Progenitor cell of endocrine pancreas (in vitro differentiated cells): ENCODE measurements at regions not wholly inside any gene's neighbourhood (a gene's known extent, or its start where the extent isn't known, plus 50 kb on each side); places are given as distances from the start of the nearest gene placed in this dataset.
"Not testable (repeated sequence)": the region's sequence is repeated elsewhere in the genome, so short reads cannot be mapped to it uniquely, and the experiment has no call there.

Experiments used
- DNase-seq: peaks from one replicate; pipeline ENCODE4 v3.0.0; 2021; ENCODE audit warnings: low spot score; ENCODE audit not compliant: unreplicated experiment
- H3K27ac Mint-ChIP-seq: 2 replicates; pipeline ENCODE4 v1.8.0; 2021; ENCODE audit warnings: mild to moderate bottlenecking, moderate library complexity, mixed read lengths
- H3K27me3 Mint-ChIP-seq: 2 replicates; pipeline ENCODE4 v1.8.0; 2021; ENCODE audit warnings: mixed read lengths
- H3K36me3 Mint-ChIP-seq: 2 replicates; pipeline ENCODE4 v1.8.0; 2022; ENCODE audit warnings: mixed read lengths; ENCODE audit not compliant: insufficient read depth
- H3K4me1 Mint-ChIP-seq: 2 replicates; pipeline ENCODE4 v1.8.0; 2021; ENCODE audit warnings: low read depth, mixed read lengths
- H3K4me3 Mint-ChIP-seq: 2 replicates; pipeline ENCODE4 v1.8.0; 2021; ENCODE audit warnings: low read depth, mild to moderate bottlenecking, moderate library complexity, mixed read lengths
- H3K9me3 Mint-ChIP-seq: 2 replicates; pipeline ENCODE4 v1.8.0; 2021; ENCODE audit warnings: low read depth, mixed read lengths
- CTCF ChIP-seq: fragments of 200-600 bp; sonication (generic); IDR thresholded peaks from one replicate; pipeline ENCODE4 v1.5.0; 2021; ENCODE audit warnings: antibody characterized with exemption, mild to moderate bottlenecking; ENCODE audit not compliant: unreplicated experiment

GRCh38 chr2:4098137-4098536, 394.8 kb downstream of the DCDC2C start:
- H3K9me3 Mint-ChIP-seq: peaks cover 8% of the 10 kb centered on the region
- peaks cover 13% of the 10 kb centered on the region for H3K4me1 Mint-ChIP-seq
- TF ChIP-seq CTCF: no peak
- no peaks in the 10 kb centered on the region for H3K27me3 Mint-ChIP-seq
- H3K36me3 Mint-ChIP-seq: no peaks in the 10 kb centered on the region
- no peak overlapping the region for H3K27ac Mint-ChIP-seq
- no peak for DNase-seq
- H3K4me3 Mint-ChIP-seq: no peak overlapping the region

DNA sequence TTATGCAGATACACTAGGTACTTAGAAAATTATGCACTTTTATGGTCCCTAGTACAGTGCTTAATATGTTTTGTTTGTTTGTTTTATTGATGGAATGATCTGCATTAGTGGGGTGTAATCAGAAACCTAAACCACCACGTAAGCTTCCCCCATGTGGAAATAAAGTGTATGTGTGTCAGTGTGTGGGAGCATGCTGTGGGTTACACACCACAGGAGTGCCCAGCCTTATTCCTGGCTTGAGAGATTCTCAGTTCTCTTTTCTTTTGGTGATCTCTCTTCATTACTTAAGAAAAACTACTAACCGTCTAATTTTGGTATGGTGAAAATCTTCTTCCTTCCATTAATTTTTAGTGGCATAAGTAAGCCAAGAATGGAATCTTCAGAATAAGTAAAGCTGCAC, 398.6 kb downstream of the DCDC2C start:
- Mint-ChIP-seq H3K36me3 (no peaks in the 10 kb centered on the region), H3K9me3 (peaks cover 9% of the 10 kb centered on the region), H3K4me3 (no peak overlapping the region), H3K4me1 (peaks cover 2% of the 10 kb centered on the region), H3K27me3 (no peaks in the 10 kb centered on the region), H3K27ac (no peak overlapping the region)
- TF ChIP-seq CTCF: no peak
- DNase-seq: no peak

DNA sequence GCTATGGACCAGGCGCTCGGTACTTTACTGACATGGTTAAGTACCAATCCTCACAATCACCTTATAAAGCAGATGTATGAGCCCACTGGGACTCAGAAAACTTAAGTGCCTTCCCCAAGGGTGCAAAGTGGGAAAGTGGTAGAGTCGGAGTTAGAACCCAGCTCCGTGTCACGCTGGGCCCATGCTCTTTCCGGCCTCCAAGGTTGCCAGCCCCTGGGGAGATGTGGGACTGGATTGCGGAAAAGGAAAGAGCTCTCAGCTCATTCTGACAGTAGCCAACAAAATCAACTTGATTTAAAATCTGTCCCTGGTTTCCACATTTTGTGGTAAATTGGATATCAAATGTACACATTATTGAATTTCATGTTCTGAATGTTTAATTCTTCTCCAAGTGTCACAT, 403.8 kb downstream of the DCDC2C start:
- TF ChIP-seq CTCF: no peak
- Mint-ChIP-seq H3K9me3 (peaks cover 4% of the 10 kb centered on the region), H3K27me3 (no peaks in the 10 kb centered on the region), H3K27ac (no peak overlapping the region), H3K4me1 (peaks cover 2% of the 10 kb centered on the region), H3K36me3 (no peaks in the 10 kb centered on the region), H3K4me3 (no peak overlapping the region)
- DNase-seq: no peak

DNA sequence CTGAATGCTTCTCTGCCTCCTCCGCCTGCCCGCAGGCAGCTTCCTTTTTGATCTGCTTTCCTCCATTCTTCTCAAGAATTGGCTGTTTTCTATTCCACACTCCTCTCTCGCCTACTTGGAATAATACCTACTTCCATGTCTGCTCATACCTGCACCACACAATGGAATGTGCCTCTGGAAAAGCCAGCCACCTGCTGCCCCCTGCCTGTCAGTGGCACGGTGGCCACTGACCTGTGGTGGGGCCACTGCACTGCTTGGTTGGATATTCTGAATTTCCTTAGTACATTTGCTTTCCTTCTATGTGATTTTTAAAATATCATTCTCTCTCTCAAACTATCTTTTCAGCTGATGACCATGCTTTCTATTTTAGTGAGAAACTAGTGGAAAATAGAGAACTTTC, 406.9 kb downstream of the DCDC2C start:
- Mint-ChIP-seq H3K27ac (no peak overlapping the region), H3K4me3 (no peak overlapping the region), H3K4me1 (peaks cover 2% of the 10 kb centered on the region), H3K9me3 (no peaks in the 10 kb centered on the region), H3K27me3 (no peaks in the 10 kb centered on the region), H3K36me3 (no peaks in the 10 kb centered on the region)
- DNase-seq: no peak
- TF ChIP-seq CTCF: peak; percentile 50

DNA sequence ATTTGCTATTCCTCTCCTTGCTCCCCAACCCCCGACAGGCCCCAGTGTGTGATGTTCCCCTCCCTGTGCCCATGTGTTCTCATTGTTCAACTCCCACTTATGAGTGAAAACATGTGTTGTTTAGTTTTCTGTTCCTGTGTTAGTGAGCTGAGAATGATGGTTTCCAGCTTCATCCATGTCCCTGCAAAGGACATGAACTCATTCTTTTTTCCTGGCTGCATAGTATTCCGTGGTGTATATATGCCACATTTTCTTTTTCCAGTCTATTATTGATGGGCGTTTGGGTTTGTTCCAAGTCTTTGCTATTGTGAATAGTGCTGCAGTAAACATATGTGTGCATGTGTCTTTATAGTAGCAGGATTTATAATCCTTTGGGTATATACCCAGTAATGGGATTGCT, 412.1 kb downstream of the DCDC2C start:
- H3K4me3 Mint-ChIP-seq, H3K36me3 Mint-ChIP-seq, H3K27me3 Mint-ChIP-seq, H3K4me1 Mint-ChIP-seq, H3K27ac Mint-ChIP-seq, DNase-seq: not testable (repeated sequence)
- H3K9me3 Mint-ChIP-seq: peaks cover 19% of the 10 kb centered on the region

- Mint-ChIP-seq H3K27ac (no peak overlapping the region), H3K27me3 (no peaks in the 10 kb centered on the region), H3K36me3 (peaks cover 8% of the 10 kb centered on the region), H3K4me1 (no peaks in the 10 kb centered on the region), H3K4me3 (no peak overlapping the region), H3K9me3 (peaks cover 14% of the 10 kb centered on the region)
- no peak for TF ChIP-seq CTCF
- no peak for DNase-seq
Observed at GRCh38 chr2:4122726-4123125, 419.4 kb downstream of the DCDC2C start.
